Renal cortex interstitium (tissue), 11 donors: ENCODE measurements at regions not wholly inside any gene's neighbourhood (a gene's known extent, or its start where the extent isn't known, plus 50 kb on each side); places are given as distances from the start of the nearest gene placed in this dataset.

Experiments used
- DNase-seq, 11 donors: peaks; one replicate each; pipeline ENCODE4 v3.0.0-alpha.2; 2013; ENCODE audit warnings: low read depth in 9 of 11, low spot score in 4 of 11; ENCODE audit errors: extremely low read depth in 1 of 11

DNA sequence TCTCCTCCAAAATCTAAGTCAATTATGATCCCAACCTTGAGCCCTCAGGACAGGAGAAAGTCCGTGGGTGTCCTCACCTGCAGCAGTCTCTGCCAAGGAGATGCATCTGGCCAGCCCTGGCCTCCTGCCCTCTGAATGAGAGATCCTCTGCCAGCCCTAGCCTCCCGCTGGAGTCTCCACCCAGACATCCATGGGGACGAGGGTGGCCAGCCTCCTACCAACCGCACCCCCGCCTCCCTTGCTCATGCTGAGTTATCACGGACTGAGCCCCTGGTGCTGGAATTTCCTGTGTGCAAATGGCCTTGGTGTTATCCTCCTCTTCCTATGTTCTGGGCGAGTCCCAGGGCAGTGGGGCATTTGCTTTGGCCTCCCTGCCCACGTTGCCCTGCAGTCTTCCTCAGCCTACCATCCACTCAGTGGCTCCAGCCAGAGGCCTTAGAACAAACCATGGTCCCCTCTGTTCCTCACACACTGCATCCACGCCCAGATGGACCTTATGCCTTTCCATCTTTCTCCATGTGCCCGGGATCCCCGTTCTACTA lies 116.4 kb downstream of the ACKR3 start:
- DNase-seq: no peak

GRCh38 chr2:236686561-236686960 lies 116.9 kb downstream of the ACKR3 start:
- peak in 10 of 11 donors; percentile 21 to 63 (median 42) for DNase-seq

- no peak for DNase-seq
Observed at GRCh38 chr2:236687296-236687965, 117.8 kb downstream of the ACKR3 start.

- DNase-seq: no peak
Observed at GRCh38 chr2:236688157-236688556, 118.5 kb downstream of the ACKR3 start.

DNA sequence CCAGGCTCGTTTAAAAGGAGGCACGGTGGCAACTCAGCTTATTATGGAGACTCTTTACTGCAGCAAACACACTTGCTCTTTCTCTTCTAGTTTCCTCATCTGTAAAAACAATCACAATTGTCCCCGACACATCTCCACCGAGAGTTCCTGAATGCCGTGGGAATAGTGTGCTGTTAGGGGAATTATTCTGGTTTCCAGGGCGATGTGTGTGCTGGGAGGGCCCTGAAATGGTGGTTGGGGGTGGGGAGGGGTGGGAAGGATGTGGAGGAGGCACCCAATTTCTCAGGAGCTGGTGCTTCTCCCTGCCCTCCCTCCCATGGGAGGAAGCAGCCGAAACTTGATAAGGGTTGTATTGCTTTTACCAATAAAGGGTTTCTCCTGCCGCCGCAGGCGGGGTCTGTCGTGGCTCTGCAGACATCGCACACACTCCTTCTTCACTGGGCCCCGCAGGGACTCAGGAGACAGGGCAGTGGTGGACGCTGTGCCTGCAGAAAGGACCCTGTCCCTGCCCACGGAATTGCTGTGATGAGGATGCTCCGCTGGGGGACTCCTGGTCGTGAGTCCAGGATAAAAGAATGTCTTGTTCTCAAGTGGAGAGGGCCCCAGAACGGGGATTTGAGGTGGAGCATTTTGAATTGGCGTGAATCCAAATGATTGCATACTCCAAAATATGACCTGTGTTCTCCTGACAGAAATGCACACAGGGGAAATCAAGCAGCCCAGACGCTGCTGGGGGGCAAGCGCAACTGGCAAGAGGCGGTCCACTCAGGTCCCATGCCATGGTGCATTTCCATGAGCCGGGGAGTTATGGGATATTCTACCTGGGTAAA lies 119.2 kb downstream of the ACKR3 start:
- peak in 1 of 11 donors; percentile 12 for DNase-seq

GRCh38 chr2:236689393-236689700 lies 119.7 kb downstream of the ACKR3 start:
- DNase-seq: no peak

GRCh38 chr2:236689981-236690380 lies 120.4 kb downstream of the ACKR3 start:
- no peak for DNase-seq

GRCh38 chr2:236690726-236691125 lies 121.1 kb downstream of the ACKR3 start:
- DNase-seq: no peak

- no peak for DNase-seq
Observed at GRCh38 chr2:236691799-236692167, 122.2 kb downstream of the ACKR3 start.

- no peak for DNase-seq
Observed at GRCh38 chr2:236692937-236693336, 123.3 kb downstream of the ACKR3 start.

DNA sequence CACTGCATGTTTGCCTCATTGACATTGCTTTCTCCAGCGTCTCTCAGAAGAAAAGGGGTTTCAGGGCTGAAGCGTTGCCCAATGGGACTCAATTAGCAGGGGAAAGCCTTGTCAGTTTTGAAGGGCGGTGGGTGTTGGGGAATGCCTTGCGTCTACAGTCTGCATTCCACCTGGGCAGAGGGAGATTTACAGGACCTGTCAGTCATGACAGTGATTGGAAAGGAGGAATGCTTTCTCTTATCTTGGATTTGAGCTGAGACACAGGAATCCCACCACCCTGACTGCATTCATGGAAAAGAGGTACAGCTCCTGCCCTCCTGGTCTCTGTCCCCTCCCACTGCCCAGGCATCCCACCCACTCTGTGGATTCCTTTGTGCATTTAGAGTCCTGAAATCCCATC lies 123.9 kb downstream of the ACKR3 start:
- DNase-seq: no peak

GRCh38 chr2:236694146-236694888 lies 124.7 kb downstream of the ACKR3 start:
- no peak for DNase-seq

GRCh38 chr2:236696834-236697233 lies 127.2 kb downstream of the ACKR3 start:
- DNase-seq: no peak

- DNase-seq: no peak
Observed at GRCh38 chr2:236698016-236698627, 128.5 kb downstream of the ACKR3 start.

DNA sequence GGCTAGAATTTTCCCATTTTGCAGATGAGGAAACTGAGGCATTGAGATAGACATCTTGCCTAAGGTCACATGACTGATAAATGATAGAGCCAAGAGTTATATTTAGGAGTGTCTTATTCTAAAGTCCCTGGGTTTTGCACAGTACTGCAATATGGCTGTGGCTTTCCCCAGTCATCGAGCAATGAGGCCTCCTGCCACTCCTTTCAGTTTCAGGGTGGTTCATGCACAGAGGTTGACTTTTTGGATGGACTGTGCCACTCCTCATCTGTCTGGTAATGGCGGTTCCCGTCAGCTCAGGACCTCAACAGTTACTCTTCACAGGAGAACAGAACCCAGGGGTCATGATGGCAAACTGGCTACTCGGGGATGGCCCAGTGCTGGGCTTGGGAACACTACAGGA lies 131.1 kb downstream of the ACKR3 start:
- no peak for DNase-seq

GRCh38 chr2:236702657-236703372 lies 133.2 kb downstream of the ACKR3 start:
- no peak for DNase-seq

DNA sequence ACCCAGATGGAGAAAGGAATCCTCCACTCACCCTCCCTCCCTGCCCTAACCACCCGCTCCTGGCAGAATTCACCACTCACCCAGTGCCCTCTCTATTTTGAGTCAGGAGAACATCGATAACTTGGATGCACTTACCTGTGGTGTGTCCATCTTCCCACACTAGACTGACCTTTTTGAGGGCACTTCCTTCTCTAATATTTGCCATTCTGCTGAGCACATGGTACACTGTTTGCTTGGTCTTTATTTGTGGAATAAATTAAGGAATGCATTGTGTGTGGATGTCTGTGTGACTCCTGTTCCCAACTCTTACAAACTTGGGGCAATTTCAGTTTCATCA lies 133.7 kb downstream of the ACKR3 start:
- no peak for DNase-seq

GRCh38 chr2:236703906-236704305 lies 134.3 kb downstream of the ACKR3 start:
- DNase-seq: no peak

DNA sequence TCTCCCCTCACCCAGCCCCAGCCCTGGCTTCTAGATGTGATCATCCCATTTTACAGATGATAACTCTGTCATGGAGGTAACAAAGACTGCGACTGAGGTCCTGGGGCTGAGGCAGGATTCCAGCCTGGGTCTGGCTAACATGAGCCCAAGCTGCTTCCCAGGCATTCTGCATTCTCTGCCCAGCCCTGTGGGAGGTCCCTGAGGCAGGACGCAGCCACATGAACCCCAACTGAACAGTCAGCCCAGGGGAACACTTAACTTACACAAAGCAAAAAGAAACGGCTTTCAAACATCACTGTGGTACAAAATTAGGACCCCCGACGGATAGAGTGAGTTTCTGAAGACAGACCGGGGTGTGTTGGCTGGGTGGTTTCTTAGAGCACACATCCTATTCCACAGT lies 135.3 kb downstream of the ACKR3 start:
- no peak for DNase-seq
